Right lobe of liver (tissue), 6 donors: ENCODE measurements at regions not wholly inside any gene's neighbourhood (a gene's known extent, or its start where the extent isn't known, plus 50 kb on each side); places are given as distances from the start of the nearest gene placed in this dataset.

ENCODE experiments used
- ATAC-seq, 4 donors: fragments of 200-7000 bp; cut with Tn5 transposase; one replicate each; pipeline ENCODE4 v1.9.1; 2020; ENCODE audit warnings: mild to moderate bottlenecking in 4 of 4, moderate library complexity in 4 of 4
- DNase-seq, 3 donors: peaks; one replicate each; pipeline ENCODE4 v3.0.0-alpha.2; 2020
- H3K27ac ChIP-seq, 3 donors: fragments of 200-600 bp; one replicate each; pipeline ENCODE4 v1.8.0; 2022
- H3K27me3 ChIP-seq, 2 donors: fragments of 200-600 bp; one replicate each; pipeline ENCODE4 v1.8.0; 2022
- H3K36me3 ChIP-seq, 4 donors: fragments of 200-600 bp; sonication (generic) in 1 of 4; one replicate each; pipeline versions ENCODE4 v1.5.1 to v1.8.0; 2017 to 2022; ENCODE audit warnings: control low read depth in 1 of 4
- H3K4me1 ChIP-seq, 4 donors: fragments of 200-600 bp; sonication (generic) in 1 of 4; one replicate each; pipeline versions ENCODE4 v1.5.1 to v1.8.0; 2017 to 2022; ENCODE audit warnings: control low read depth in 1 of 4
- H3K4me3 ChIP-seq, 3 donors: fragments of 200-600 bp; one replicate each; pipeline ENCODE4 v1.8.0; 2022
- H3K9me3 ChIP-seq, 4 donors: fragments of 200-600 bp; sonication (generic) in 1 of 4; one replicate each; pipeline versions ENCODE4 v1.5.1 to v1.8.0; 2017 to 2022; ENCODE audit warnings: control low read depth in 1 of 4
- CTCF ChIP-seq, 4 donors: fragments of 200-600 bp in 3 of 4; fragments of 450-650 bp in 1 of 4; IDR thresholded peaks; one replicate each; pipeline versions ENCODE4 v1.5.1 to v1.8.0; 2016 to 2022; ENCODE audit warnings: antibody characterized with exemption in 4 of 4, mild to moderate bottlenecking in 2 of 4
- POLR2A ChIP-seq: fragments of 450-650 bp; IDR thresholded peaks from one replicate; pipeline ENCODE4 v1.6.1; 2017; ENCODE audit warnings: antibody characterized with exemption, mild to moderate bottlenecking
- WGBS: methylation state at CpG from one replicate; pipeline ENCODE4 v1.1.6; 2018; ENCODE audit warnings: low coverage, low lambda C conversion rate; ENCODE audit not compliant: insufficient coverage; ENCODE audit errors: missing lambda C conversion rate; 5-methylcytosine and 5-hydroxymethylcytosine counted together
- intact Hi-C, 2 donors: fragments of 100-400 bp; cut with DNase I; formaldehyde crosslinking; loops; one replicate each; pipeline versions ENCODE4 v1.11.2 to v1.14.1; 2022
- donor health status: DM: no; HTN: yes; CAD: no.
- donor health status: DM: no; HTN: no; CAD: no.
- donor health status: DM: no; HTN: no; CAD: no.
- donor health status: DM: no; HTN: yes; CAD: no.
- donor health status: DM: no; HTN: yes; CAD: no.

DNA sequence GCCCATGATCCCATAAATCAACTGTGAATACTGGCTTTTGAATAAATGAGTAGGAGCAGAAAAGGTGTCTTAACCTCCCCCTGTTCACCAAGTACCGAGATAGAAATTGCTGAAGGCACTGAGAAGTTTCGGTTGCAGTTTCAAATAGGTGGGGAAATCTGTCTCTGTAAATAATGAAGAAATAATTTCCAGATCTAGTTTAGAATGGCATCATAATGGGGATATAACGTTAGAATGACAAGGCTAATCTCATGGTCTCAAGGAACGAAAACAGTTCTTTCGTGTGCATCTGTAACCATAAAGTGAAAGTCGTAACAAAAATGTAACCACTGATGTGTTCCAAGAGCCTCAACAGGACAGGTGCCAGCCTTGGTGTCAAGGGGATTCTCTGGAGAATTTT, 49.9 kb upstream of the TMEM18 start:
- Histone ChIP-seq H3K9me3 (no peaks in the 10 kb centered on the region), H3K4me3 (no peak overlapping the region), H3K27ac (no peak overlapping the region), H3K36me3 (no peaks in the 10 kb centered on the region), H3K27me3 (no peaks in the 10 kb centered on the region), H3K4me1 (no peaks in the 10 kb centered on the region)
- ATAC-seq (peak in 1 of 4 donors; percentile 15), DNase-seq (no peak)
- 62% methylated on average over 6 of the region's 6 CpGs for WGBS
- no peak for TF ChIP-seq POLR2A
- no peak for TF ChIP-seq CTCF (IDR thresholded peaks at IDR 0.05)
- intact Hi-C loops: no loop called here
